Neural crest cell (in vitro differentiated cells): ENCODE measurements at regions not wholly inside any gene's neighbourhood (a gene's known extent, or its start where the extent isn't known, plus 50 kb on each side); places are given as distances from the start of the nearest gene placed in this dataset.

ENCODE experiments used
- DNase-seq: peaks from one replicate; pipeline ENCODE4 v3.0.0; 2021; ENCODE audit warnings: low read depth, mixed read lengths, low spot score
- H3K27ac Mint-ChIP-seq: one replicate; pipeline ENCODE4 v1.8.0; 2021; ENCODE audit warnings: mild to moderate bottlenecking, mixed read lengths; ENCODE audit not compliant: unreplicated experiment
- H3K27me3 Mint-ChIP-seq: 2 replicates; pipeline ENCODE4 v1.8.0; 2021; ENCODE audit warnings: low read depth, mild to moderate bottlenecking, mixed read lengths
- H3K36me3 Mint-ChIP-seq: 2 replicates; pipeline ENCODE4 v1.8.0; 2021; ENCODE audit warnings: low read depth, mild to moderate bottlenecking, mixed read lengths
- H3K4me1 Mint-ChIP-seq: 2 replicates; pipeline ENCODE4 v1.8.0; 2021; ENCODE audit warnings: mixed read lengths
- H3K4me3 Mint-ChIP-seq: one replicate; pipeline ENCODE4 v1.8.0; 2021; ENCODE audit warnings: mild to moderate bottlenecking, mixed read lengths
- H3K9me3 Mint-ChIP-seq: 2 replicates; pipeline ENCODE4 v1.8.0; 2021; ENCODE audit warnings: mixed read lengths
- TF ChIP-seq, protein P1 (sequence below): fragments of 200-600 bp; sonication (generic); conservative IDR thresholded peaks from 2 replicates; pipeline ENCODE4 v1.5.0; 2021; ENCODE audit warnings: antibody characterized with exemption, mild to moderate bottlenecking

DNA sequence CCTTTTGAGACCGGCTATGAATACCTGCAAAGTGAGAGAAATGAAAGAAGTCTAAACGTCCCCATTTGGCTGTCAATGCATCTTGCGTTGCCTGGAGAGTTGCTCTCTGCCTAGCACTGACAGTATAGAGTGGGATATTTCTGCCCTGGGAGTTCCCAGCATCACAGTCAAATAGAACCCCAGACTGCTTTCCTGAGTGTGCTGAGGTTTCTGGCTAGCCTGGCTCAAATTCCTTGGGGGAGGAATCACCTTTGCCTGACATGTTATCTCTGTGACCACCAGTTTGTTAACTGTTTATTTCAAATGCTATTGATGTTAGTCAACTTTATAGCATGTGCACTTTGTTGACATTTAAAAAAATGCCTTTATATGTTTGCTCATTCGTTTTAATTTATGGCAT is 212.0 kb upstream of the FAM78B start:
- no peaks in the 10 kb centered on the region for H3K4me1 Mint-ChIP-seq
- no peaks in the 10 kb centered on the region for H3K9me3 Mint-ChIP-seq
- H3K27ac Mint-ChIP-seq: no peak overlapping the region
- no peak for DNase-seq
- no peak overlapping the region for H3K4me3 Mint-ChIP-seq
- TF ChIP-seq, protein P1, sequence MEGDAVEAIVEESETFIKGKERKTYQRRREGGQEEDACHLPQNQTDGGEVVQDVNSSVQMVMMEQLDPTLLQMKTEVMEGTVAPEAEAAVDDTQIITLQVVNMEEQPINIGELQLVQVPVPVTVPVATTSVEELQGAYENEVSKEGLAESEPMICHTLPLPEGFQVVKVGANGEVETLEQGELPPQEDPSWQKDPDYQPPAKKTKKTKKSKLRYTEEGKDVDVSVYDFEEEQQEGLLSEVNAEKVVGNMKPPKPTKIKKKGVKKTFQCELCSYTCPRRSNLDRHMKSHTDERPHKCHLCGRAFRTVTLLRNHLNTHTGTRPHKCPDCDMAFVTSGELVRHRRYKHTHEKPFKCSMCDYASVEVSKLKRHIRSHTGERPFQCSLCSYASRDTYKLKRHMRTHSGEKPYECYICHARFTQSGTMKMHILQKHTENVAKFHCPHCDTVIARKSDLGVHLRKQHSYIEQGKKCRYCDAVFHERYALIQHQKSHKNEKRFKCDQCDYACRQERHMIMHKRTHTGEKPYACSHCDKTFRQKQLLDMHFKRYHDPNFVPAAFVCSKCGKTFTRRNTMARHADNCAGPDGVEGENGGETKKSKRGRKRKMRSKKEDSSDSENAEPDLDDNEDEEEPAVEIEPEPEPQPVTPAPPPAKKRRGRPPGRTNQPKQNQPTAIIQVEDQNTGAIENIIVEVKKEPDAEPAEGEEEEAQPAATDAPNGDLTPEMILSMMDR: no peak
- peaks cover 17% of the 10 kb centered on the region for H3K27me3 Mint-ChIP-seq
- no peaks in the 10 kb centered on the region for H3K36me3 Mint-ChIP-seq

DNA sequence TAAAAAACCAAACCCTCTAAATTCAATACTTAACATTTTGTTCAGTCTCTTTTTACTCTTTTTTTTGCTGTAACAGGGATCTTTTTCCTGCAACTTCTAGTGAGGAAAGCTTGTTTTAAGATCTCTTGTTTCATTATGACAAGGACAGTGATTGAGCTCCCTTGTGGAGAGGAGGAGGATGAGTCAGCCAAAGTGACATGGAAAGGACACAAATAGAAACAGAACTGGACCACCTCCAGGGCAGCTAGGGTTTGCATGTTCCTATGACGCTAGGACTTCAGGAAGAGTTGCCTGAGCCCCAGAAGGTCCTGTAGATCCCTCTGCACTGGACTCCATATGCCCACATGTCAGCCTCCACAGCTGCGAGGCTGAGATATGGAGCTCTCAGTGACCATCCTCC is 212.6 kb upstream of the FAM78B start:
- Mint-ChIP-seq H3K4me1 (no peaks in the 10 kb centered on the region), H3K9me3 (no peaks in the 10 kb centered on the region), H3K36me3 (no peaks in the 10 kb centered on the region), H3K27ac (no peak overlapping the region), H3K27me3 (peaks cover 12% of the 10 kb centered on the region), H3K4me3 (no peak overlapping the region)
- DNase-seq: no peak
- TF ChIP-seq, protein P1: no peak

DNA sequence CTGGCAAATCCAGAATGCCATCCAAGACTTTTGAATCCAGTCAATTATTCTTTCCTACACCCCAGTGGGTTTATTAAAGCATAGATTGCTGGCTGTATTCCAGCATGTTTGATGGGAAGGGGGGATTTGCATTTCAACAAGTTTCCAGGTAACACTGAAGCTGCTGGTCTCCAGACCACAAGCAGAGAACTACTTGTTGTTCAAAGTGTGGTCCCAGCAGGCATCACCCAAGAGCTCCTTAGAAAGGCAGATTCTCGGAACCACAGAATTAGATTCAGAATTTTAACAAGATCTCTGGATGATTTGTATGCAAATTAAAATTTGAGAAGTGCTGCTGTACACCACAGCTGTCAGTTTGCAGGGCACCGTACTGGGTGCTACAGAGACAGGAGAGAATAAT is 216.3 kb upstream of the FAM78B start:
- TF ChIP-seq, protein P1: no peak
- Mint-ChIP-seq H3K4me3 (no peak overlapping the region), H3K9me3 (no peaks in the 10 kb centered on the region), H3K4me1 (no peaks in the 10 kb centered on the region), H3K27me3 (no peaks in the 10 kb centered on the region), H3K27ac (no peak overlapping the region), H3K36me3 (no peaks in the 10 kb centered on the region)
- no peak for DNase-seq

DNA sequence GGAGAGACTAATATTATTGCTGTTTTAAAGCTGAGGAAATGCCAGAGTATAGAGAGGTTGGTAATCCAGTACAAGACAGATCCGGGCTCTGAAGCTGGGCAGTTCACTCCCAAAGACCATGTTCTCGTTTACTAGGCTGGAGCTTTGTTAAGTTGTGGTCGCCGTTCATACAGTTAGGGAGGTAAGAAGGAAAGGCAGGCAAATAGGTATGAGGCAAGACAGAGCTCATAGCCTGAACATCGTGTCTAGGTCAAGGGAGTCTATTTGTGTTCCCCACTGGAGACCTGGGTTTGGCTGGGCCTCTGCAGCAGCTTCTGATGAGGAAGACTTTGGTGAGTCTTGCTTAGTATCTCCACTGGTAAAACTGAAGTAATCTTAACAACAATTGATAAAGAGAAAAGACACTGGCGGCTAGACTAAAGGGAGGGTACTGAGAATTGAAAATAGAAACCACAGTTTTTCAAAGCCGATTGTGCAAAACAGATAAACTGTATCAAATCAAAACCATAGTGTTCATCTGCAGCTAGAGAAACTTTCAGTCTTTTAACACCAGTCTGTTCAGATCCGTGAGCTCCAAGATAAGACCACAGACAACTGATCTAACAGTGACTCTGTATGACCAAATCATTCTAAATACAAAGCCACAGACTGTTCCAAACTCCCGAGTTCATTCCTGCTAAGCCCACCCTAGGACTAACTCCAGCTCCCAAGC is 217.0 kb upstream of the FAM78B start:
- Mint-ChIP-seq H3K4me3 (no peak overlapping the region), H3K27ac (no peak overlapping the region), H3K36me3 (no peaks in the 10 kb centered on the region), H3K9me3 (no peaks in the 10 kb centered on the region), H3K27me3 (no peaks in the 10 kb centered on the region), H3K4me1 (no peaks in the 10 kb centered on the region)
- TF ChIP-seq, protein P1: no peak
- DNase-seq: no peak

DNA sequence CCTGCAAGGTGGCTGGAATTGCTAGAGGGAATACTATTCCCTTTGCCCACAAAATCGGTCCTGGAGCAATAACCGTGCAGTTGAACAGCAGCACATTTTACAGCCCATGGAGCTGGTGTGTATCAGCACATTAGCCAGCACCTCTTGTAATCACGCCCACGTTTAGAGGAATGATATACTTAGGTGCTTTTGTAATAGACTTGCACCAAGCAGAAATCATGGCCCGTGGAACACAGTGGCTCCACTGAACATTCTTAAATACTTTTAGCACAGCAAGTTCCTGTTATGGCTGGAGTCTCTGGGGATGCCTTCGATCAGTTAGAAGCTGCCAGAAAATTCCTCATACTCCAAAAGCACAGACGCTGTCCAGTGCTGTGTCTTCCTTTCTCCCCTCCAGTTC is 218.1 kb upstream of the FAM78B start:
- Mint-ChIP-seq H3K4me3 (no peak overlapping the region), H3K4me1 (no peaks in the 10 kb centered on the region), H3K36me3 (no peaks in the 10 kb centered on the region), H3K9me3 (no peaks in the 10 kb centered on the region), H3K27me3 (no peaks in the 10 kb centered on the region), H3K27ac (no peak overlapping the region)
- no peak for DNase-seq
- TF ChIP-seq, protein P1: no peak
